ENCODE measurements at regions not wholly inside any gene's neighbourhood (a gene's known extent, or its start where the extent isn't known, plus 50 kb on each side); places are given as distances from the start of the nearest gene placed in this dataset.

- H3K9me3 ChIP-seq (ENCODE audit: control insufficient read depth, low read depth, low read length) = no peaks in the 10 kb centered on the region
- H3K4me3 ChIP-seq (ENCODE audit: control insufficient read depth in 2 of 3, extremely low read depth in 1 of 3, insufficient read depth in 2 of 3, low read depth in 1 of 3, low read length in 3 of 3) = no peak overlapping the region
- no peak for FAIRE-seq
- TF ChIP-seq EZH2 (IDR thresholded peaks at IDR 0.05; ENCODE audit: low read length) (no peak), CTCF (optimal IDR thresholded peaks at IDR 0.05 in 1 of 3, IDR thresholded peaks at IDR 0.05 in 1 of 3, conservative IDR thresholded peaks at IDR 0.05 in 1 of 3; ENCODE audit: extremely low read depth in 1 of 3, insufficient read depth in 2 of 3, low read length in 3 of 3) (no peak)
- no peaks in the 10 kb centered on the region for H3K27me3 ChIP-seq (ENCODE audit: control insufficient read depth, extremely low read depth, insufficient read depth, low read length)
- no peak overlapping the region for H3K4me2 ChIP-seq (ENCODE audit: control insufficient read depth, extremely low read depth, insufficient read depth, low read depth, low read length)
- H3K79me2 ChIP-seq (ENCODE audit: control insufficient read depth, insufficient read depth, low read length) = no peaks in the 10 kb centered on the region
- H4K20me1 ChIP-seq (ENCODE audit: control insufficient read depth, extremely low read depth, insufficient read depth, low read length) = no peaks in the 10 kb centered on the region
- H3K9ac ChIP-seq (ENCODE audit: control insufficient read depth, extremely low read depth, insufficient read depth, low read length) = no peak overlapping the region
- dilution Hi-C loops (cut with MboI; ENCODE audit: extremely low pct_ligation_motif_present, low sequenced_read_pairs) = no loop called here
- no peaks in the 10 kb centered on the region for H3K4me1 ChIP-seq (ENCODE audit: control insufficient read depth, extremely low read depth, insufficient read depth, low read length)
- H2AFZ ChIP-seq (ENCODE audit: control insufficient read depth, low read length) = no peak overlapping the region
- H3K9me1 ChIP-seq (ENCODE audit: control insufficient read depth, extremely low read depth, insufficient read depth, low read length) = no peaks in the 10 kb centered on the region
- H3K27ac ChIP-seq (ENCODE audit: control insufficient read depth, insufficient read depth, low read length) = no peak overlapping the region
- no peak for DNase-seq (ENCODE audit: low read depth, low spot score)
- no peaks in the 10 kb centered on the region for H3K36me3 ChIP-seq (ENCODE audit: control insufficient read depth in 2 of 2, extremely low read depth in 1 of 2, insufficient read depth in 2 of 2, low read length in 2 of 2)
These were observed 397.7 kb downstream of the SUCLA2 start for GRCh38 chr13:47603365-47603764.

- Histone ChIP-seq H3K27ac (ENCODE audit: control insufficient read depth, insufficient read depth, low read length) (no peak overlapping the region), H3K36me3 (ENCODE audit: control insufficient read depth in 2 of 2, extremely low read depth in 1 of 2, insufficient read depth in 2 of 2, low read length in 2 of 2) (no peaks in the 10 kb centered on the region), H3K9me1 (ENCODE audit: control insufficient read depth, extremely low read depth, insufficient read depth, low read length) (no peaks in the 10 kb centered on the region), H3K4me1 (ENCODE audit: control insufficient read depth, extremely low read depth, insufficient read depth, low read length) (no peaks in the 10 kb centered on the region), H4K20me1 (ENCODE audit: control insufficient read depth, extremely low read depth, insufficient read depth, low read length) (no peaks in the 10 kb centered on the region), H2AFZ (ENCODE audit: control insufficient read depth, low read length) (no peak overlapping the region), H3K27me3 (ENCODE audit: control insufficient read depth, extremely low read depth, insufficient read depth, low read length) (no peaks in the 10 kb centered on the region), H3K4me3 (ENCODE audit: control insufficient read depth in 2 of 3, extremely low read depth in 1 of 3, insufficient read depth in 2 of 3, low read depth in 1 of 3, low read length in 3 of 3) (no peak overlapping the region), H3K9ac (ENCODE audit: control insufficient read depth, extremely low read depth, insufficient read depth, low read length) (no peak overlapping the region), H3K79me2 (ENCODE audit: control insufficient read depth, insufficient read depth, low read length) (no peaks in the 10 kb centered on the region), H3K9me3 (ENCODE audit: control insufficient read depth, low read depth, low read length) (no peaks in the 10 kb centered on the region), H3K4me2 (ENCODE audit: control insufficient read depth, extremely low read depth, insufficient read depth, low read depth, low read length) (no peak overlapping the region)
- DNase-seq (ENCODE audit: low read depth, low spot score) (no peak), FAIRE-seq (no peak)
- TF ChIP-seq EZH2 (IDR thresholded peaks at IDR 0.05; ENCODE audit: low read length) = no peak
- TF ChIP-seq CTCF (optimal IDR thresholded peaks at IDR 0.05 in 1 of 3, IDR thresholded peaks at IDR 0.05 in 1 of 3, conservative IDR thresholded peaks at IDR 0.05 in 1 of 3; ENCODE audit: extremely low read depth in 1 of 3, insufficient read depth in 2 of 3, low read length in 3 of 3) = peak in 1 of 3 experiments; percentile 11
- dilution Hi-C loops (cut with MboI; ENCODE audit: extremely low pct_ligation_motif_present, low sequenced_read_pairs) = no loop called here
These were observed 402.6 kb downstream of the SUCLA2 start for GRCh38 chr13:47598340-47598911.
